Activated CD8-positive, alpha-beta T cell treated with anti-CD3 and anti-CD28 coated beads for 36 hours (primary cell): ENCODE measurements at regions not wholly inside any gene's neighbourhood (a gene's known extent, or its start where the extent isn't known, plus 50 kb on each side); places are given as distances from the start of the nearest gene placed in this dataset.

Source experiments
- ATAC-seq: fragments of 200-7000 bp; cut with Tn5 transposase; one replicate; pipeline ENCODE4 v1.10.0; 2021; ENCODE audit warnings: mild to moderate bottlenecking, moderate library complexity
- CTCF ChIA-PET: fragments of 350-600 bp; sonication (Branson Sonifier 250); formaldehyde crosslinking; loops from one replicate; lab custom pipeline; 2021; ENCODE audit warnings: antibody characterized with exemption; lab: Charles Lee
- POLR2A ChIA-PET: fragments of 350-600 bp; sonication (Branson Sonifier 250); formaldehyde crosslinking; loops from one replicate; lab custom pipeline; 2021; ENCODE audit warnings: antibody characterized with exemption; lab: Charles Lee
- DNase-seq: peaks from one replicate; pipeline ENCODE4 v3.0.0-alpha.2; 2020
- H3K27ac Mint-ChIP-seq: one replicate; pipeline ENCODE4 v1.8.0; 2021; ENCODE audit warnings: mild to moderate bottlenecking, mixed read lengths
- H3K27me3 Mint-ChIP-seq: one replicate; pipeline ENCODE4 v1.8.0; 2021; ENCODE audit warnings: mixed read lengths
- H3K36me3 Mint-ChIP-seq: one replicate; pipeline ENCODE4 v1.8.0; 2021; ENCODE audit warnings: low read depth, mixed read lengths
- H3K4me1 Mint-ChIP-seq: one replicate; pipeline ENCODE4 v1.8.0; 2021; ENCODE audit warnings: low read depth, mixed read lengths
- H3K4me3 Mint-ChIP-seq: one replicate; pipeline ENCODE4 v1.8.0; 2021; ENCODE audit warnings: mild to moderate bottlenecking, moderate library complexity, mixed read lengths
- H3K9me3 Mint-ChIP-seq: one replicate; pipeline ENCODE4 v1.8.0; 2021; ENCODE audit warnings: mixed read lengths
- intact Hi-C: fragments of 100-400 bp; cut with micrococcal nuclease; formaldehyde crosslinking; loops from one replicate; pipeline ENCODE4 v1.10.0; 2022
- TF ChIP-seq, protein P1 (sequence below): fragments of 200-600 bp; IDR thresholded peaks from one replicate; pipeline ENCODE4 v1.8.0; 2022; ENCODE audit warnings: antibody characterized with exemption, mild to moderate bottlenecking

DNA sequence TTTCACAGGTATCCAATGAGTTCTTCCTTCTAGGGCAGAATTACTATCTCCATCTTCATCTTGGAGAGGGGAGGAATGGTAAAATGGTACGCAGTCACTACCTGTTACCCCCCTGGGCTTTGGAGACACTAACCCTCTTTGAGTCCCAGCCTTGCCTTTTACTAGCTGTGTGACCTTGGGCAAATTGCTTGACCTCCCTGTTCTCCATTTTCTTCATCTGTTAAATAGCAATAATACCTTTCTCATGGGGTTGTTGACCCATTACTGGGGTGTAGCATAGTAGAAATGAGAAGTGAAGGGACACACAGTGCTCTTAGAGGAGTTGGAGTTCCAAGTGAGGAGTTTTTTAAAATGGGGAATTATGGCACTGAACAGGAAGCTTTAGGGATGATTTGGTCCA, 324.7 kb downstream of the FOXL1 start:
- Mint-ChIP-seq H3K27ac (no peak overlapping the region), H3K27me3 (peaks cover 5% of the 10 kb centered on the region), H3K4me3 (no peak overlapping the region), H3K36me3 (no peaks in the 10 kb centered on the region), H3K4me1 (peaks cover 2% of the 10 kb centered on the region), H3K9me3 (no peaks in the 10 kb centered on the region)
- TF ChIP-seq, protein P1, sequence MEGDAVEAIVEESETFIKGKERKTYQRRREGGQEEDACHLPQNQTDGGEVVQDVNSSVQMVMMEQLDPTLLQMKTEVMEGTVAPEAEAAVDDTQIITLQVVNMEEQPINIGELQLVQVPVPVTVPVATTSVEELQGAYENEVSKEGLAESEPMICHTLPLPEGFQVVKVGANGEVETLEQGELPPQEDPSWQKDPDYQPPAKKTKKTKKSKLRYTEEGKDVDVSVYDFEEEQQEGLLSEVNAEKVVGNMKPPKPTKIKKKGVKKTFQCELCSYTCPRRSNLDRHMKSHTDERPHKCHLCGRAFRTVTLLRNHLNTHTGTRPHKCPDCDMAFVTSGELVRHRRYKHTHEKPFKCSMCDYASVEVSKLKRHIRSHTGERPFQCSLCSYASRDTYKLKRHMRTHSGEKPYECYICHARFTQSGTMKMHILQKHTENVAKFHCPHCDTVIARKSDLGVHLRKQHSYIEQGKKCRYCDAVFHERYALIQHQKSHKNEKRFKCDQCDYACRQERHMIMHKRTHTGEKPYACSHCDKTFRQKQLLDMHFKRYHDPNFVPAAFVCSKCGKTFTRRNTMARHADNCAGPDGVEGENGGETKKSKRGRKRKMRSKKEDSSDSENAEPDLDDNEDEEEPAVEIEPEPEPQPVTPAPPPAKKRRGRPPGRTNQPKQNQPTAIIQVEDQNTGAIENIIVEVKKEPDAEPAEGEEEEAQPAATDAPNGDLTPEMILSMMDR = no peak
- DNase-seq (no peak), ATAC-seq (no peak)
- ChIA-PET POLR2A (no interaction called here), CTCF (no interaction called here)
- intact Hi-C loops = no loop called here

DNA sequence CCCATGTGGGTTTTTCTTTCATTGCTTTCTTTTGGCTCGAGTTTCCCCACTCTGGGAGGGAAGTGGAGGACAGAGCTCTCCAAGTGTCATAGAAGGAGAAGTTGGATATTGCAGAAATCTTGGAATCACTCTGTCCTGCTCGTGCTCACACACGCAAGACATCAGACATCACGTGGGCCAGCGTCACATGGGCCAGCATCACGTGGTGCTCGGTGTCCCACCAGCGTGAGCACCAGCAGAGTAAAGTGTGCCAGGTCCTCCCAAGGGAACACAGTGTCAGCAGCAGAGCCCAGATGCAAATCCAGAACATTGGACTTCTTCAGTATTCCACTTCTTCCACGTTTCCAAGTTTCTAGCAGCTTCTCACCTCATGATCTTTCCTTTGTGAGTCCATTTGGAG, 327.0 kb downstream of the FOXL1 start:
- Mint-ChIP-seq H3K27ac (no peak overlapping the region), H3K36me3 (no peaks in the 10 kb centered on the region), H3K4me3 (no peak overlapping the region), H3K27me3 (peaks cover 5% of the 10 kb centered on the region), H3K9me3 (no peaks in the 10 kb centered on the region), H3K4me1 (peaks cover 2% of the 10 kb centered on the region)
- DNase-seq (no peak), ATAC-seq (no peak)
- ChIA-PET CTCF (no interaction called here), POLR2A (no interaction called here)
- TF ChIP-seq, protein P1 = no peak
- intact Hi-C loops = no loop called here

DNA sequence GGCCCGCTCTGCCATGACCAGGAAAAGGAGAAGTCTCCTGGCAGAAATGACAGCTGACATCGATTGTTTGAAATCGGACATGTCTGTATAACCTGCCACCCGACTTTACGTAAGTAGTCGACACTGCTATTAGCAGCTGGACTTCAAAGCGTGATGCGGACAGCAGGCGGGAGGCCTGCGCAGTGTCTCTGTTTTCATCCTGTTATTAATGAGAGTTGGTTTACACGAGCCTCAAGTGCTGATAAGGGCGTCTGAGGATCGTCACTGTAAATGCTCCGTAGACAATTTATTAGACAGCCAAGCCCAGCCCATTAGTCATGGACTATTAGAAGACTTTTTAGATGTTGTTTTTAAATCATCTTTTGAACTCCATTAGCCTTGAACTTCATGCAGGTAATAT, 328.3 kb downstream of the FOXL1 start:
- intact Hi-C loops = no loop called here
- Mint-ChIP-seq H3K27ac (no peak overlapping the region), H3K4me1 (peaks cover under 1% of the 10 kb centered on the region), H3K36me3 (no peaks in the 10 kb centered on the region), H3K4me3 (no peak overlapping the region), H3K9me3 (no peaks in the 10 kb centered on the region), H3K27me3 (peaks cover 7% of the 10 kb centered on the region)
- no peak for ATAC-seq
- CTCF ChIA-PET = no interaction called here
- DNase-seq = no peak
- TF ChIP-seq, protein P1 = no peak
- POLR2A ChIA-PET = no interaction called here

DNA sequence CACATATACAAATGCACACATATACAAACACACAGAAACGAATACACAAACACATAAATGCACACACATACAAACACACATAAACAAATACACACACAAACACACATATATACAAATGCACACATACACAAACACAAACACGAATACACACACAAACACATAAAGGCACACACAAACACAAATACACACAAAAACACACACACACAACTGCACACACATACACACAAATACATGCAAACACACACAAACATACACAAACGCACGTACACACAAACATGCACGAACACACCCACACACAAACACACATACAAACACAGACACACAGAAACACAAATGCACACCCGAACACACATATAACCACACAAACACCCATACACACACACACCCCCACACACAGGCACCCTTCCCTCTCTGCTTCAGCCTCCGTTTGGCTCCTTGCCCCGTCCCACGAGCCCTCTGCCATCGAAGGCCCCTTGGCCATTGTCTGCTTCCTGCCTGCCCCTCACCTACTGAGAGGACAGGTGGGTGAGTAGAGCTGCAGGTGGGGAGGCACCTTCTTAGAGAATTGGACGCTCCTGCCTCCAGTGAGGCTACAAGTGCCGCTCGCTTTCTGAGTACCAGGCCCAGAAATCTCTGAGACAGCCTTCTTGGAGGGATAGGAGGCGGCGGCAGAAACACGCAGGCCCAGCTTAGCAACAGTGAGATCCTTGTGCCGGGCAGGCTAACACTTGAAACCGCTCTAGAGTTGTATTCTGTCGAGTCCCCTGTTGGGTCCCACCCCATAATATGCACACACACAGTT, 331.2 kb downstream of the FOXL1 start:
- TF ChIP-seq, protein P1 = no peak
- no peak for ATAC-seq
- DNase-seq = no peak
- Mint-ChIP-seq H3K27me3 (peaks cover 7% of the 10 kb centered on the region), H3K36me3 (no peaks in the 10 kb centered on the region), H3K4me1 (no peaks in the 10 kb centered on the region), H3K27ac (no peak overlapping the region), H3K4me3 (no peak overlapping the region), H3K9me3 (no peaks in the 10 kb centered on the region)
- POLR2A ChIA-PET = no interaction called here
- intact Hi-C loops = no loop called here
- CTCF ChIA-PET = no interaction called here

DNA sequence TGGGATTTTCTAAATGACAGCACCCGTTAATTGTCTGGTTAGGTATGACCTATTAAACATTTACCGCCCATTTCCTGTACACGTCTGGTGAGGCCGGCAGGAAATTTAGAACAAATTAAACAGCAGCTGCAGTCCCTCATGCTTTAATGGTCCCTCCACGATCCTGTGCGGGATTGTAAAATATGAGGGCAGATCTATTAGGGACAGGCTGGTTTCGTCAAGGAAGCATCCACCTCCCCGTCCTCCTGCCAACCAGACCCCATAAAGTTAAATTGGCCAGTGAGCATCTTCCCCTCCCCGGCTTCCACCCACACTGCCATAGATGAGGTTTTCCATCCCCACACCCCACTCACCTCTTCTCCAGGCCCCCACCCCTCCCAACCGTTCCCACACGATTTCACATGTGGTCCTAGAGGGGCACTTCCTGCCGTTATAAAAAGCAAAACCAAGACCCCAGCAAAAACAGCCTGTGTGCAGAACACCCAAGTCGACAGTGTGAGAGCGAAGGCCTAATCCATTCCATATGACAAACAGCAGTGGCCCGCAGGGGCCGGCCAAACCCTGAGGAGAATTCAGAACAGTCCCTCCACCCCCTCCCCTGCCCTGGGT, 331.9 kb downstream of the FOXL1 start:
- Mint-ChIP-seq H3K36me3 (no peaks in the 10 kb centered on the region), H3K4me3 (no peak overlapping the region), H3K4me1 (no peaks in the 10 kb centered on the region), H3K27ac (no peak overlapping the region), H3K9me3 (no peaks in the 10 kb centered on the region), H3K27me3 (peaks cover 7% of the 10 kb centered on the region)
- POLR2A ChIA-PET = no interaction called here
- DNase-seq (no peak), ATAC-seq (no peak)
- intact Hi-C loops = no loop called here
- CTCF ChIA-PET = no interaction called here
- TF ChIP-seq, protein P1 = no peak
